WTC11 (cell line): ENCODE measurements at regions not wholly inside any gene's neighbourhood (a gene's known extent, or its start where the extent isn't known, plus 50 kb on each side); places are given as distances from the start of the nearest gene placed in this dataset.

Source experiments
- ATAC-seq: fragments of 200-7000 bp; cut with Tn5 transposase; 2 replicates; pipeline ENCODE4 v1.10.0; 2021; ENCODE audit warnings: mild to moderate bottlenecking, moderate library complexity
- CTCF ChIA-PET: fragments of 300-600 bp; sonication (Branson Sonifier 250); formaldehyde crosslinking; loops from one replicate; lab custom pipeline; 2021; ENCODE audit warnings: antibody characterized with exemption; lab: Charles Lee
- POLR2A ChIA-PET: fragments of 350-600 bp; sonication (Branson Sonifier 250); formaldehyde crosslinking; loops from one replicate; lab custom pipeline; 2021; ENCODE audit warnings: antibody characterized with exemption; lab: Charles Lee
- DNase-seq: peaks from one replicate; pipeline ENCODE4 v3.0.0; 2021; ENCODE audit warnings: low spot score
- H3K27ac Mint-ChIP-seq: 2 replicates; pipeline ENCODE4 v1.8.0; 2021; ENCODE audit warnings: mixed read lengths
- H3K27me3 Mint-ChIP-seq: 2 replicates; pipeline ENCODE4 v1.8.0; 2021; ENCODE audit warnings: low read depth, mild to moderate bottlenecking, moderate library complexity, mixed read lengths
- H3K36me3 Mint-ChIP-seq: 2 replicates; pipeline ENCODE4 v1.8.0; 2021; ENCODE audit warnings: mixed read lengths
- H3K4me1 Mint-ChIP-seq: 2 replicates; pipeline ENCODE4 v1.8.0; 2022; ENCODE audit warnings: mixed read lengths
- H3K4me3 Mint-ChIP-seq: 2 replicates; pipeline ENCODE4 v1.8.0; 2021; ENCODE audit warnings: mild to moderate bottlenecking, moderate library complexity, mixed read lengths
- H3K9me3 Mint-ChIP-seq: 2 replicates; pipeline ENCODE4 v1.8.0; 2021; ENCODE audit warnings: mixed read lengths
- ATF6 ChIP-seq: sonication (generic); formaldehyde crosslinking; IDR thresholded peaks from 2 replicates; pipeline ENCODE4 v1.8.1; 2023; ENCODE audit warnings: mild to moderate bottlenecking, missing genetic modification reagents
- CREB1 ChIP-seq: sonication (generic); formaldehyde crosslinking; IDR thresholded peaks from 2 replicates; pipeline ENCODE4 v1.8.0; 2023; ENCODE audit warnings: mild to moderate bottlenecking, missing genetic modification reagents
- CTCF ChIP-seq: fragments of 200-600 bp; IDR thresholded peaks from 2 replicates; pipeline ENCODE4 v1.8.0; 2022; ENCODE audit warnings: antibody characterized with exemption
- E2F5 ChIP-seq: sonication (generic); formaldehyde crosslinking; IDR thresholded peaks from 2 replicates; pipeline ENCODE4 v1.8.1; 2022; ENCODE audit warnings: mild to moderate bottlenecking, moderate library complexity, missing genetic modification reagents
- GABPB1 ChIP-seq: sonication (generic); formaldehyde crosslinking; IDR thresholded peaks from 2 replicates; pipeline ENCODE4 v1.8.1; 2023; ENCODE audit warnings: mild to moderate bottlenecking, missing genetic modification reagents
- MXD4 ChIP-seq: fragments of 250-450 bp; sonication (Bioruptor Pico); IDR thresholded peaks from 2 replicates; pipeline ENCODE4 v1.8.0; 2021; ENCODE audit warnings: mild to moderate bottlenecking, moderate library complexity, borderline replicate concordance
- NR1H2 ChIP-seq: sonication (generic); formaldehyde crosslinking; IDR thresholded peaks from 2 replicates; pipeline ENCODE4 v1.9.0; 2021; ENCODE audit warnings: mild to moderate bottlenecking, moderate library complexity, missing genetic modification reagents
- STAT6 ChIP-seq: sonication (generic); formaldehyde crosslinking; conservative IDR thresholded peaks from 2 replicates; pipeline ENCODE4 v1.8.1; 2023; ENCODE audit warnings: mild to moderate bottlenecking, low read depth, missing genetic modification reagents, moderate library complexity
- ZBTB21 ChIP-seq: sonication (generic); formaldehyde crosslinking; IDR thresholded peaks from 2 replicates; pipeline ENCODE4 v1.8.1; 2023; ENCODE audit warnings: mild to moderate bottlenecking, missing genetic modification reagents, borderline replicate concordance
- ZBTB43 ChIP-seq: sonication (generic); formaldehyde crosslinking; IDR thresholded peaks from 2 replicates; pipeline ENCODE4 v1.8.1; 2023; ENCODE audit warnings: mild to moderate bottlenecking, missing genetic modification reagents
- ZNF671 ChIP-seq: fragments of 250-450 bp; sonication (Bioruptor Pico); IDR thresholded peaks from 2 replicates; pipeline ENCODE4 v1.8.0; 2021; ENCODE audit warnings: mild to moderate bottlenecking
- TF ChIP-seq, protein P1 (sequence below): sonication (generic); formaldehyde crosslinking; IDR thresholded peaks from 2 replicates; pipeline ENCODE4 v1.8.0; 2023; ENCODE audit warnings: missing genetic modification reagents
- TF ChIP-seq, protein P2 (sequence below): fragments of 250-450 bp; sonication (Bioruptor Pico); IDR thresholded peaks from 2 replicates; pipeline ENCODE4 v1.9.0; 2021; ENCODE audit warnings: moderate library complexity, mild to moderate bottlenecking, inconsistent platforms, borderline replicate concordance
- TF ChIP-seq, protein P3 (sequence below): sonication (generic); formaldehyde crosslinking; IDR thresholded peaks from 2 replicates; pipeline ENCODE4 v1.8.1; 2023; ENCODE audit warnings: mild to moderate bottlenecking, moderate library complexity, missing genetic modification reagents
- TF ChIP-seq, protein P4 (sequence below): sonication (generic); formaldehyde crosslinking; IDR thresholded peaks from 2 replicates; pipeline ENCODE4 v1.8.1; 2023; ENCODE audit warnings: mild to moderate bottlenecking, missing genetic modification reagents, borderline replicate concordance
- TF ChIP-seq, protein P5 (sequence below): sonication (generic); formaldehyde crosslinking; IDR thresholded peaks from 2 replicates; pipeline ENCODE4 v1.8.0; 2023; ENCODE audit warnings: mild to moderate bottlenecking, missing genetic modification reagents
- TF ChIP-seq, protein P6 (sequence below): fragments of 250-450 bp; sonication (Bioruptor Pico); IDR thresholded peaks from 2 replicates; pipeline ENCODE4 v1.9.0; 2021; ENCODE audit warnings: mild to moderate bottlenecking

DNA sequence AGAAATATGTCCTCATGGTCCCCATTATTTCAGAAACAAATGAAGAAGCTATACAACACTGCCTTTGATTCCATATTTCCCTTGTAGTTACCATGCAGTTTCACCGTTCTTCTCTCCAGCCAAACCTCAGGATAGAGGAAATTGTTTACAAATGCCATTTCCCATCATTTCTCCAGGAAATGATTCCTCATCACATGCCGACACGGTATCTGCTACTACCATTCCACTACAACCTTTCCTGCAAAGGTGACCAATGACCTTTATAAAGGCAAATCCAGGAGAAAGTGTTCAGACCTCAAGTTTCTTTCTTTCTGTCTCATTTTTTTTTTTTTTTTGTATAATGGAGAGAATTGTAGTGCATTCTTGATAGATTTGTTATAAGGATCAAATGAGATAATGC lies 460.8 kb upstream of the CDH20 start:
- DNase-seq (no peak), ATAC-seq (no peak)
- TF ChIP-seq CTCF (no peak), CREB1 (no peak), MXD4 (no peak), E2F5 (CRISPR knock-in tag) (no peak), ZNF671 (CRISPR knock-in tag) (no peak), NR1H2 (CRISPR knock-in tag) (no peak), ATF6 (CRISPR knock-in tag) (no peak), GABPB1 (CRISPR knock-in tag) (no peak), ZBTB21 (no peak), ZBTB43 (no peak), STAT6 (no peak)
- TF ChIP-seq, protein P1, sequence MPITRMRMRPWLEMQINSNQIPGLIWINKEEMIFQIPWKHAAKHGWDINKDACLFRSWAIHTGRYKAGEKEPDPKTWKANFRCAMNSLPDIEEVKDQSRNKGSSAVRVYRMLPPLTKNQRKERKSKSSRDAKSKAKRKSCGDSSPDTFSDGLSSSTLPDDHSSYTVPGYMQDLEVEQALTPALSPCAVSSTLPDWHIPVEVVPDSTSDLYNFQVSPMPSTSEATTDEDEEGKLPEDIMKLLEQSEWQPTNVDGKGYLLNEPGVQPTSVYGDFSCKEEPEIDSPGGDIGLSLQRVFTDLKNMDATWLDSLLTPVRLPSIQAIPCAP (CRISPR knock-in tag) = no peak
- TF ChIP-seq, protein P2, sequence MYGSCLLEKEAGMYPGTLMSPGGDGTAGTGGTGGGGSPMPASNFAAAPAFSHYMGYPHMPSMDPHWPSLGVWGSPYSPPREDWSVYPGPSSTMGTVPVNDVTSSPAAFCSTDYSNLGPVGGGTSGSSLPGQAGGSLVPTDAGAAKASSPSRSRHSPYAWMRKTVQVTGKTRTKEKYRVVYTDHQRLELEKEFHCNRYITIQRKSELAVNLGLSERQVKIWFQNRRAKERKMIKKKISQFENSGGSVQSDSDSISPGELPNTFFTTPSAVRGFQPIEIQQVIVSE (CRISPR knock-in tag) = no peak
- TF ChIP-seq, protein P3, sequence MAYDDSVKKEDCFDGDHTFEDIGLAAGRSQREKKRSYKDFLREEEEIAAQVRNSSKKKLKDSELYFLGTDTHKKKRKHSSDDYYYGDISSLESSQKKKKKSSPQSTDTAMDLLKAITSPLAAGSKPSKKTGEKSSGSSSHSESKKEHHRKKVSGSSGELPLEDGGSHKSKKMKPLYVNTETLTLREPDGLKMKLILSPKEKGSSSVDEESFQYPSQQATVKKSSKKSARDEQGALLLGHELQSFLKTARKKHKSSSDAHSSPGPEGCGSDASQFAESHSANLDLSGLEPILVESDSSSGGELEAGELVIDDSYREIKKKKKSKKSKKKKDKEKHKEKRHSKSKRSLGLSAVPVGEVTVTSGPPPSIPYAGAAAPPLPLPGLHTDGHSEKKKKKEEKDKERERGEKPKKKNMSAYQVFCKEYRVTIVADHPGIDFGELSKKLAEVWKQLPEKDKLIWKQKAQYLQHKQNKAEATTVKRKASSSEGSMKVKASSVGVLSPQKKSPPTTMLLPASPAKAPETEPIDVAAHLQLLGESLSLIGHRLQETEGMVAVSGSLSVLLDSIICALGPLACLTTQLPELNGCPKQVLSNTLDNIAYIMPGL (CRISPR knock-in tag) = no peak
- TF ChIP-seq, protein P4, sequence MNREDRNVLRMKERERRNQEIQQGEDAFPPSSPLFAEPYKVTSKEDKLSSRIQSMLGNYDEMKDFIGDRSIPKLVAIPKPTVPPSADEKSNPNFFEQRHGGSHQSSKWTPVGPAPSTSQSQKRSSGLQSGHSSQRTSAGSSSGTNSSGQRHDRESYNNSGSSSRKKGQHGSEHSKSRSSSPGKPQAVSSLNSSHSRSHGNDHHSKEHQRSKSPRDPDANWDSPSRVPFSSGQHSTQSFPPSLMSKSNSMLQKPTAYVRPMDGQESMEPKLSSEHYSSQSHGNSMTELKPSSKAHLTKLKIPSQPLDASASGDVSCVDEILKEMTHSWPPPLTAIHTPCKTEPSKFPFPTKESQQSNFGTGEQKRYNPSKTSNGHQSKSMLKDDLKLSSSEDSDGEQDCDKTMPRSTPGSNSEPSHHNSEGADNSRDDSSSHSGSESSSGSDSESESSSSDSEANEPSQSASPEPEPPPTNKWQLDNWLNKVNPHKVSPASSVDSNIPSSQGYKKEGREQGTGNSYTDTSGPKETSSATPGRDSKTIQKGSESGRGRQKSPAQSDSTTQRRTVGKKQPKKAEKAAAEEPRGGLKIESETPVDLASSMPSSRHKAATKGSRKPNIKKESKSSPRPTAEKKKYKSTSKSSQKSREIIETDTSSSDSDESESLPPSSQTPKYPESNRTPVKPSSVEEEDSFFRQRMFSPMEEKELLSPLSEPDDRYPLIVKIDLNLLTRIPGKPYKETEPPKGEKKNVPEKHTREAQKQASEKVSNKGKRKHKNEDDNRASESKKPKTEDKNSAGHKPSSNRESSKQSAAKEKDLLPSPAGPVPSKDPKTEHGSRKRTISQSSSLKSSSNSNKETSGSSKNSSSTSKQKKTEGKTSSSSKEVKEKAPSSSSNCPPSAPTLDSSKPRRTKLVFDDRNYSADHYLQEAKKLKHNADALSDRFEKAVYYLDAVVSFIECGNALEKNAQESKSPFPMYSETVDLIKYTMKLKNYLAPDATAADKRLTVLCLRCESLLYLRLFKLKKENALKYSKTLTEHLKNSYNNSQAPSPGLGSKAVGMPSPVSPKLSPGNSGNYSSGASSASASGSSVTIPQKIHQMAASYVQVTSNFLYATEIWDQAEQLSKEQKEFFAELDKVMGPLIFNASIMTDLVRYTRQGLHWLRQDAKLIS = no peak
- TF ChIP-seq, protein P5, sequence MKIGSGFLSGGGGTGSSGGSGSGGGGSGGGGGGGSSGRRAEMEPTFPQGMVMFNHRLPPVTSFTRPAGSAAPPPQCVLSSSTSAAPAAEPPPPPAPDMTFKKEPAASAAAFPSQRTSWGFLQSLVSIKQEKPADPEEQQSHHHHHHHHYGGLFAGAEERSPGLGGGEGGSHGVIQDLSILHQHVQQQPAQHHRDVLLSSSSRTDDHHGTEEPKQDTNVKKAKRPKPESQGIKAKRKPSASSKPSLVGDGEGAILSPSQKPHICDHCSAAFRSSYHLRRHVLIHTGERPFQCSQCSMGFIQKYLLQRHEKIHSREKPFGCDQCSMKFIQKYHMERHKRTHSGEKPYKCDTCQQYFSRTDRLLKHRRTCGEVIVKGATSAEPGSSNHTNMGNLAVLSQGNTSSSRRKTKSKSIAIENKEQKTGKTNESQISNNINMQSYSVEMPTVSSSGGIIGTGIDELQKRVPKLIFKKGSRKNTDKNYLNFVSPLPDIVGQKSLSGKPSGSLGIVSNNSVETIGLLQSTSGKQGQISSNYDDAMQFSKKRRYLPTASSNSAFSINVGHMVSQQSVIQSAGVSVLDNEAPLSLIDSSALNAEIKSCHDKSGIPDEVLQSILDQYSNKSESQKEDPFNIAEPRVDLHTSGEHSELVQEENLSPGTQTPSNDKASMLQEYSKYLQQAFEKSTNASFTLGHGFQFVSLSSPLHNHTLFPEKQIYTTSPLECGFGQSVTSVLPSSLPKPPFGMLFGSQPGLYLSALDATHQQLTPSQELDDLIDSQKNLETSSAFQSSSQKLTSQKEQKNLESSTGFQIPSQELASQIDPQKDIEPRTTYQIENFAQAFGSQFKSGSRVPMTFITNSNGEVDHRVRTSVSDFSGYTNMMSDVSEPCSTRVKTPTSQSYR (CRISPR knock-in tag) = no peak
- TF ChIP-seq, protein P6, sequence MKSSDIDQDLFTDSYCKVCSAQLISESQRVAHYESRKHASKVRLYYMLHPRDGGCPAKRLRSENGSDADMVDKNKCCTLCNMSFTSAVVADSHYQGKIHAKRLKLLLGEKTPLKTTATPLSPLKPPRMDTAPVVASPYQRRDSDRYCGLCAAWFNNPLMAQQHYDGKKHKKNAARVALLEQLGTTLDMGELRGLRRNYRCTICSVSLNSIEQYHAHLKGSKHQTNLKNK (CRISPR knock-in tag) = no peak
- peaks cover 11% of the 10 kb centered on the region; the same call in 1 of the 2 replicates for H3K4me1 Mint-ChIP-seq
- no peak overlapping the region for H3K27ac Mint-ChIP-seq
- H3K36me3 Mint-ChIP-seq = no peaks in the 10 kb centered on the region
- peaks cover 3% of the 10 kb centered on the region; the same call in 1 of the 2 replicates for H3K27me3 Mint-ChIP-seq
- no peaks in the 10 kb centered on the region for H3K9me3 Mint-ChIP-seq
- no peak overlapping the region for H3K4me3 Mint-ChIP-seq
- POLR2A ChIA-PET = no interaction called here
- CTCF ChIA-PET = no interaction called here
